ENCODE measurements at regions not wholly inside any gene's neighbourhood (a gene's known extent, or its start where the extent isn't known, plus 50 kb on each side); places are given as distances from the start of the nearest gene placed in this dataset.

DNA sequence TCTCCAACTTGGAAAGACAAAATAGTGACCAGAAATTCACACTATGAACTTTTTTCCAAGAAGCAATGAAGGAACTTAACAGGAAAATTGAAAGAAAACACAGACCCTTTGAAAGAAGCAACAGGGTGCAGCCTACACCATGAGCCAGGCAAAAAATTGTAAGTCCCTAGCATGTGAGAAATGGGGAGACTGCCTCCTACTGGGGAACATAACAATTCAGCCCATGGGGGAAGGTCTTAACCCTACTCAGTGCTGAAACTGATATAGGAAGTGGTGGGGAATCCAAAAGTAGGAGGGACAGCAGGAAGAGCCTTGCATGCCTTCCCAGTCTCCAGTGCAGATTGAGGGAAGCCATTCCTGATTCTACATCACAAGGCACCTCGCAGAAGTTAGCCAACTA, 235.1 kb upstream of the UFL1 start:
- TF ChIP-seq, protein P1, sequence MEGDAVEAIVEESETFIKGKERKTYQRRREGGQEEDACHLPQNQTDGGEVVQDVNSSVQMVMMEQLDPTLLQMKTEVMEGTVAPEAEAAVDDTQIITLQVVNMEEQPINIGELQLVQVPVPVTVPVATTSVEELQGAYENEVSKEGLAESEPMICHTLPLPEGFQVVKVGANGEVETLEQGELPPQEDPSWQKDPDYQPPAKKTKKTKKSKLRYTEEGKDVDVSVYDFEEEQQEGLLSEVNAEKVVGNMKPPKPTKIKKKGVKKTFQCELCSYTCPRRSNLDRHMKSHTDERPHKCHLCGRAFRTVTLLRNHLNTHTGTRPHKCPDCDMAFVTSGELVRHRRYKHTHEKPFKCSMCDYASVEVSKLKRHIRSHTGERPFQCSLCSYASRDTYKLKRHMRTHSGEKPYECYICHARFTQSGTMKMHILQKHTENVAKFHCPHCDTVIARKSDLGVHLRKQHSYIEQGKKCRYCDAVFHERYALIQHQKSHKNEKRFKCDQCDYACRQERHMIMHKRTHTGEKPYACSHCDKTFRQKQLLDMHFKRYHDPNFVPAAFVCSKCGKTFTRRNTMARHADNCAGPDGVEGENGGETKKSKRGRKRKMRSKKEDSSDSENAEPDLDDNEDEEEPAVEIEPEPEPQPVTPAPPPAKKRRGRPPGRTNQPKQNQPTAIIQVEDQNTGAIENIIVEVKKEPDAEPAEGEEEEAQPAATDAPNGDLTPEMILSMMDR (IDR thresholded peaks at IDR 0.05) = no peak
- TF ChIP-seq EZH2 (IDR thresholded peaks at IDR 0.05) = no peak

Data from neural progenitor cell (in vitro differentiated cells).